ENCODE measurements at regions not wholly inside any gene's neighbourhood (a gene's known extent, or its start where the extent isn't known, plus 50 kb on each side); places are given as distances from the start of the nearest gene placed in this dataset.

DNA sequence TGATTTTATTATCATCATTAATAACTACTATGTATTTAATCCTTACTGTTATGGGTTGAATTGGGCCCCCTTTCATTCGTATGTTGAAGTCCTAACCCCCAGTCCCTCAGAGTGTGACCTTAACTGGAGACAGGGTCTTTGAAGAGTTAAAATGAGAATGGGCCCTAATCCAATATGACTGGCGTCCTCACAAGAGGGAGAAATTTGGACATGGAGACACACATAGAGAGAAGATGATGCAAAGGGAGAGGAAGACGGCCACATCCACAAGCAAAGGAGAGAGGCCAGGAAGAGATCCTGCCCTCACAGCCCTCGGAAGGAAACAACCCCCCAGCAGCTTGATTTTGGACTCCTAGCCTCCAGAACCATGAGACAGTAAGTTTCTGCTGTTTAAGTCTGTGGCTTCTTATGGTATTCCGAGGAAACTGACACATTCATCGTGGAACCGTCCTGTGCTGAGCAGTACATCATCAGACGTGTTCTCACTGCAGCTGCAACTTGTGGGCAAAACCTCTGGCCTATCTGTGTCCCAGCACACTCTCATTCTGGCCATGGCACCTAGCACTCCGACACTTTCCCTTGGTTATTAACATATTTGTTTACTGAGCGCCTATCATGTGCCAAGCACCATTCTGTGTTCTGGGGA, 127.6 kb downstream of the SLC38A6 start:
- no peak for DNase-seq (ENCODE audit: low read depth in 2 of 2)

- DNase-seq (ENCODE audit: low read depth in 2 of 2), result no peak
Measured at GRCh38 chr14:61107869-61108493, 126.9 kb downstream of the SLC38A6 start.

- DNase-seq (ENCODE audit: low read depth in 2 of 2), result peak; percentile 62 to 63
Measured at GRCh38 chr14:61106959-61107641, 126.1 kb downstream of the SLC38A6 start.

DNA sequence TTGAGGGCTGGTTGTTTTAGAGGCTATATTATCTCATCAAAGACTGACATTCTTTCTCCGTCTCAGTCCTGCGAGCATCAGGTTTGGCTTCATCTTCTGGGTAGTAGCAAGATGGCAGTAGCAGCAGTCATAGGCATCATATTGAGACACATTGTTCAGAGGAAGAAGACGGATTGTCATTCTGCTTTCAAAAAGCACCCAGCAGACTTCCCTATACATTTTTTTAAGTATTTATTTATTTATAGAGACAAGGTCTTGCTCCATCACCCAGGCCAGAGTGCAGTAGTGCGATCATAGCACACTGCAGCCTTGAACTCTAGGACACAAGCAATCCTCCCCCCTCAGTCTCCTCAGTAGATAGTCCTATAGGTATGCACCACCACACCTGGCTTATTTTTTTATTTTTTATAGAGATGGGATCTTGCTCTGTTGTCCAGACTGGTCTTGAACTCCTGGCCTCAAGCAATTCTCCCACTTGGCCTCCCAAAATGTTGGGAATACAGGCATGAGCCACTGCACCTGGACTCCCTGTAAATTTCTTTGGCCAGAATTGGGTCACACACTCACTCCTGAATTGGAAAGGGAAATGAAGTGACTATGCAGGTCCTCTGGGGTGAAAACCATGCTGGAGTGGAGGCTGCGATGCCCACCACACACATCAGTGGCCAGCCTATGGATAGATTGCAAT, 125.4 kb downstream of the SLC38A6 start:
- no peak for DNase-seq (ENCODE audit: low read depth in 2 of 2)

DNA sequence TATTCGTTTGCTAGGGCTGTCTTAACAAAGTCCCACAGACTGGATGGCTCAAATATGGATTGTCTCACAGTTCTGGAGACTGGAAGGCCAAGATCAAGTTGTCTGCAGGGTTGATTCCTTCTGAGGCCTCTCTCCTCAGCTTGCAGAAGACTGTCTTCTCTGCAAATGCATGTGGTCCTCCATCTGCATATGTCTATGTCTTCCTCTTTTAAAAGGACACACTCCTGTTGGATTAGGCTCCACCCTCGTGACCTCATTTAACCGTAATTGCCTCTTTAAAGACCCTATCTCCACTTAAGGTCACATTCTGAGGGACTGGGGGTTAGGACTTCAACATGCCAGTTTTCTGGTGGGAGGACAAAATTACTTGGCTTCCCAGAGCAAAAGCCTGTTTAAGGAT, 123.3 kb downstream of the SLC38A6 start:
- DNase-seq (ENCODE audit: low read depth in 2 of 2), result no peak

- peak; percentile 95 to 96 for DNase-seq (ENCODE audit: low read depth in 2 of 2)
Measured at GRCh38 chr14:61103541-61104339, 122.7 kb downstream of the SLC38A6 start.

DNA sequence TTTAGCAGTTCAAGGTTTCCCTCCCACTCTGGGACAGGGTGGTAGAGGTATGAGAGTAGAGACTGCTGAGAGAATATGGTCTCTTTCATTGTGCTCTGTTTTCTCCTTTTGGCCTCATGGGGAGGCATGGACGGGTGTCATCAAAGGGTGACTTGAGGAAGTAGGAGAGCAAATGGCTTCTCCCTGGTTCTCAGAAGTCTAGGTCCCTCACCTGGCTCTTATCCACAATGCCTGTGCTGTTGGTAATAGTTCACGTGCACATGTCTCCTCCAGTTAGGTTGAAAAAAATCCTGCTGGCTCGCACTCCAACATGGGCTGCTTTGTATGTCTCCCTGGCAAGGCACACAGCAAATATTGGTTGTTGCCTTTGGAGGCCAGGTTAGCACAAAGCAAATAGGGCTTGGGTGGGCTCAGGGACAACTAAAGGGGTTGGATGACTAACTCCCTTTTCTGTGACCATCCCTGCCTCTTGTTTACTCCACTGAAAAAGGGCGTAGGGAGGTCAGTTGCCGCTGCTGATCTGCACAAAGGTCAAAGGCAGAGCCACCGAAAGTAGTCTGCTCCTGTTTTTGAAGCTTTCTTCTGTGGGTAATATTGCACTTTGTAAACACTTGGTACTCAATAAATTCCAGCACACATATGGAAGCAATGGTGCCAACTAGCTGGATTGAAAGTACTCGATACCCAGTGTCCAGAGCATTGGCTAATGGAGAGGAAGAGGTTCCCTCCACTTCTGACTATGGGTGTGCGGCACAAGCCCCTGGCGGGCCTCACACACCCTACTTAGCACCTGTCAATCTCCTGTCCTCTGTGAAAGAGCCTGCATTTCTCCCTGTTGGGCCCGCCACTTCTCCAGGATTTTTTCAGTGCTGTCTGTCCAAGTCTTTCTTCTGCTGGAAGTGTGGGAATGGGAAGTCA, 121.8 kb downstream of the SLC38A6 start:
- no peak for DNase-seq (ENCODE audit: low read depth in 2 of 2)
